GM18498 (cell line): ENCODE measurements at regions not wholly inside any gene's neighbourhood (a gene's known extent, or its start where the extent isn't known, plus 50 kb on each side); places are given as distances from the start of the nearest gene placed in this dataset.
"Not testable (repeated sequence)": the region's sequence is repeated elsewhere in the genome, so short reads cannot be mapped to it uniquely, and the experiment has no call there.

Source experiments
- ATAC-seq: cut with Tn5 transposase; IDR thresholded peaks from one replicate; pipeline ENCODE4 v1.9.1; 2021; ENCODE audit warnings: mild to moderate bottlenecking, moderate library complexity; ENCODE audit not compliant: unreplicated experiment

- no peak for ATAC-seq
These were observed 914.5 kb downstream of the NLGN4X start for GRCh38 chrX:5314148-5314547.

- no peak for ATAC-seq
These were observed 921.3 kb downstream of the NLGN4X start for GRCh38 chrX:5307416-5307815.

- ATAC-seq = no peak
These were observed 922.0 kb downstream of the NLGN4X start for GRCh38 chrX:5306654-5307121.

GRCh38 chrX:5305452-5305851 lies 923.2 kb downstream of the NLGN4X start:
- ATAC-seq = no peak

- ATAC-seq = no peak
These were observed 933.7 kb downstream of the NLGN4X start for GRCh38 chrX:5295004-5295403.

- no peak for ATAC-seq
These were observed 938.0 kb downstream of the NLGN4X start for GRCh38 chrX:5290635-5291034.

GRCh38 chrX:5289949-5290348 lies 938.7 kb downstream of the NLGN4X start:
- not testable (repeated sequence) for ATAC-seq

GRCh38 chrX:5278908-5279307 lies 949.8 kb downstream of the NLGN4X start:
- ATAC-seq = no peak

GRCh38 chrX:5265324-5265850 lies 963.3 kb downstream of the NLGN4X start:
- ATAC-seq = no peak

- ATAC-seq = no peak
These were observed 978.6 kb downstream of the NLGN4X start for GRCh38 chrX:5250106-5250505.

- ATAC-seq = no peak
These were observed 986.4 kb downstream of the NLGN4X start for GRCh38 chrX:5242091-5242790.

- ATAC-seq = no peak
These were observed 991.9 kb downstream of the NLGN4X start for GRCh38 chrX:5236749-5237148.

- no peak for ATAC-seq
These were observed 992.6 kb downstream of the NLGN4X start for GRCh38 chrX:5236096-5236495.

- ATAC-seq = no peak
These were observed 994.8 kb downstream of the NLGN4X start for GRCh38 chrX:5233830-5234229.

- no peak for ATAC-seq
These were observed 1008.2 kb downstream of the NLGN4X start for GRCh38 chrX:5220421-5220820.

GRCh38 chrX:5194806-5195205 lies 1033.9 kb downstream of the NLGN4X start:
- ATAC-seq = no peak

GRCh38 chrX:5180135-5180741 lies 1048.4 kb downstream of the NLGN4X start:
- ATAC-seq = no peak

GRCh38 chrX:5176766-5177165 lies 1051.9 kb downstream of the NLGN4X start:
- ATAC-seq = no peak

- ATAC-seq = no peak
These were observed 1065.0 kb downstream of the NLGN4X start for GRCh38 chrX:5163663-5164062.

GRCh38 chrX:5155301-5155700 lies 1073.4 kb downstream of the NLGN4X start:
- no peak for ATAC-seq

- ATAC-seq = no peak
These were observed 1082.7 kb downstream of the NLGN4X start for GRCh38 chrX:5145957-5146356.

- ATAC-seq = no peak
These were observed 1086.0 kb downstream of the NLGN4X start for GRCh38 chrX:5142644-5143043.
